HUES64 (cell line): ENCODE measurements at regions not wholly inside any gene's neighbourhood (a gene's known extent, or its start where the extent isn't known, plus 50 kb on each side); places are given as distances from the start of the nearest gene placed in this dataset.

ENCODE experiments used
- H3K27ac ChIP-seq: 2 replicates; pipeline ENCODE4 v1.7.0; 2013; ENCODE audit warnings: low read depth, low read length, inconsistent platforms
- H3K27me3 ChIP-seq: 2 replicates; pipeline ENCODE4 v1.6.1; 2013; ENCODE audit warnings: mild to moderate bottlenecking, low read length; ENCODE audit not compliant: insufficient read depth
- H3K36me3 ChIP-seq: 2 replicates; pipeline ENCODE4 v1.6.1; 2013; ENCODE audit warnings: mild to moderate bottlenecking, low read length; ENCODE audit not compliant: insufficient read depth
- H3K4me1 ChIP-seq: 2 replicates; pipeline ENCODE4 v1.6.1; 2013; ENCODE audit warnings: mild to moderate bottlenecking, low read length, moderate library complexity; ENCODE audit not compliant: insufficient read depth
- H3K4me3 ChIP-seq: 2 replicates; pipeline ENCODE4 v1.5.1; 2013; ENCODE audit warnings: mild to moderate bottlenecking, low read length, moderate library complexity
- H3K9ac ChIP-seq: 2 replicates; pipeline ENCODE4 v1.6.1; 2013; ENCODE audit warnings: mild to moderate bottlenecking, low read depth, low read length
- H3K9me3 ChIP-seq: 2 replicates; pipeline ENCODE4 v1.6.1; 2013; ENCODE audit warnings: low read depth, low read length; ENCODE audit not compliant: insufficient read depth
- WGBS: fragments of 150-250, 120-280 bp; methylation state at CpG from one replicate; pipeline ENCODE4 v1.1.7; 2013; ENCODE audit warnings: missing lambda C conversion rate; 5-methylcytosine and 5-hydroxymethylcytosine counted together

DNA sequence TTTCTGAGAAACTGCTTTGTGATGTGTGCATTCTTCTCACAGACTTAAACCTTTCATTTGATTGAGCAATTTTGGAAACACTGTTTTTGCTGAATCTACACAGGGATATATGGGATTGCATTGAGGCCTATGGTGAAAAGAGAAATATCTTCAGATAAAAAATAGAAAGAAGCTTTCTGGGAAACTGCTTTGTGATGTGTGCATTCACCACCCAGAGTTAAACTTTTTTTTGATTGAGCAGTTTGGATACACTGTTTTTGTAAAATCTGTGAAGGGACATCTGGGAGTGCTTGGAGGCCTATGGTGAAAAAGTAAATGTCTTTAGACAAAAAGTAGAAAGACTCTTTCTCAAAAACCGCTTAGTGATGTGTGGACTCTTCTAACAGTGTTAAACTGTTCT is 1683.8 kb downstream of the UQCRFS1 start:
- WGBS: 43% methylated on average over 1 of the region's 1 CpG
- Histone ChIP-seq H3K27me3 (no peaks in the 10 kb centered on the region), H3K9me3 (peaks cover 100% of the 10 kb centered on the region), H3K4me1 (no peaks in the 10 kb centered on the region), H3K27ac (no peak overlapping the region), H3K4me3 (no peak overlapping the region), H3K36me3 (no peaks in the 10 kb centered on the region), H3K9ac (no peak overlapping the region)

DNA sequence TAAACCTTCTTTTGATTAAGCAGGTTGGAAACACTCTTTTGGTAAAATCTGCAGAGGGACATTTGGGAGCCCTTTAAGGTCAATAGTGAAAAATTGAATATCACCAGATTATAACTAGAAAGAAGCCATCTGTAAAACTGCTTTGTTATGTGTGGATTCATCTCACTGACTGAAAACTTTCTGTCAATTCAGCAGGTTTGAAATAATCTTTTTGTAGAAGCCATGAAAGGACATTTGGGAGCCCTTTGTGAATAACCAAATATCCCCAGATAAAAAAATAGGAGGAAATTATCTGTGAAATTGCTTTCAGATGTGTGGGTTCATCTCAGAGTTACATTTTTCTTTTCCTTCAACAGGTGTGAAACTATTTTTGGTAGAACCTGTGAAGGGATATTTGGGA is 1690.7 kb downstream of the UQCRFS1 start:
- no peaks in the 10 kb centered on the region for H3K27me3 ChIP-seq
- no peak overlapping the region for H3K9ac ChIP-seq
- H3K9me3 ChIP-seq: peaks cover 96% of the 10 kb centered on the region
- no peaks in the 10 kb centered on the region for H3K4me1 ChIP-seq
- no peak overlapping the region for H3K4me3 ChIP-seq
- no peak overlapping the region for H3K27ac ChIP-seq
- no peaks in the 10 kb centered on the region for H3K36me3 ChIP-seq
